Astrocyte (in vitro differentiated cells and primary cell): ENCODE measurements at regions not wholly inside any gene's neighbourhood (a gene's known extent, or its start where the extent isn't known, plus 50 kb on each side); places are given as distances from the start of the nearest gene placed in this dataset.

ENCODE experiments used
- DNase-seq: peaks from one replicate; pipeline ENCODE4 v3.0.0-alpha.2; 2010; ENCODE audit warnings: low read depth
- FAIRE-seq: peaks from 2 replicates; lab custom pipeline; 2011; peaks lifted over from hg19 to GRCh38; lab: Jason Lieb, UNC
- H2AFZ ChIP-seq: 2 replicates; pipeline ENCODE4 v1.6.0; 2012; ENCODE audit warnings: low read depth, low read length, inconsistent platforms
- H3K27ac ChIP-seq: 2 replicates; pipeline ENCODE4 v1.5.1; 2011; ENCODE audit warnings: low read depth, low read length, inconsistent platforms
- H3K27me3 ChIP-seq: 2 replicates; pipeline ENCODE4 v1.6.0; 2011; ENCODE audit warnings: low read length, inconsistent platforms; ENCODE audit not compliant: insufficient read depth
- H3K36me3 ChIP-seq: 2 replicates; pipeline ENCODE4 v1.5.1; 2011; ENCODE audit warnings: low read length, inconsistent platforms; ENCODE audit not compliant: insufficient read depth
- H3K4me1 ChIP-seq: 2 replicates; pipeline ENCODE4 v1.5.1; 2011; ENCODE audit warnings: low read length, inconsistent platforms; ENCODE audit not compliant: insufficient read depth
- H3K4me2 ChIP-seq: 2 replicates; pipeline ENCODE4 v1.6.0; 2012; ENCODE audit warnings: low read length, inconsistent platforms
- H3K4me3 ChIP-seq: 2 replicates; pipeline ENCODE4 v1.5.1; 2011; ENCODE audit warnings: low read depth, mild to moderate bottlenecking, low read length, inconsistent platforms; ENCODE audit not compliant: insufficient read depth
- H3K79me2 ChIP-seq: 2 replicates; pipeline ENCODE4 v1.6.0; 2012; ENCODE audit warnings: mild to moderate bottlenecking, low read length, inconsistent platforms; ENCODE audit not compliant: insufficient read depth
- H3K9ac ChIP-seq: 2 replicates; pipeline ENCODE4 v1.6.0; 2012; ENCODE audit warnings: mild to moderate bottlenecking, low read length, inconsistent platforms
- H3K9me3 ChIP-seq: 2 replicates; pipeline ENCODE4 v1.5.1; 2012; ENCODE audit warnings: low read depth, mild to moderate bottlenecking, low read length, inconsistent platforms; ENCODE audit not compliant: insufficient read depth
- H4K20me1 ChIP-seq: 2 replicates; pipeline ENCODE4 v1.6.0; 2012; ENCODE audit warnings: low read length, inconsistent platforms; ENCODE audit not compliant: insufficient read depth
- H3K27ac Mint-ChIP-seq: one replicate; pipeline ENCODE4 v1.8.0; 2021; ENCODE audit warnings: mild to moderate bottlenecking, mixed read lengths; ENCODE audit not compliant: unreplicated experiment
- H3K27me3 Mint-ChIP-seq: one replicate; pipeline ENCODE4 v1.8.0; 2021; ENCODE audit warnings: low read depth, mixed read lengths; ENCODE audit not compliant: unreplicated experiment
- H3K36me3 Mint-ChIP-seq: one replicate; pipeline ENCODE4 v1.8.0; 2021; ENCODE audit warnings: low read depth, mixed read lengths; ENCODE audit not compliant: unreplicated experiment
- H3K4me1 Mint-ChIP-seq: one replicate; pipeline ENCODE4 v1.8.0; 2021; ENCODE audit warnings: low read depth, mixed read lengths; ENCODE audit not compliant: unreplicated experiment
- H3K4me3 Mint-ChIP-seq: one replicate; pipeline ENCODE4 v1.8.0; 2021; ENCODE audit warnings: mild to moderate bottlenecking, moderate library complexity, mixed read lengths; ENCODE audit not compliant: unreplicated experiment
- H3K9me3 Mint-ChIP-seq: one replicate; pipeline ENCODE4 v1.8.0; 2021; ENCODE audit warnings: mild to moderate bottlenecking, mixed read lengths; ENCODE audit not compliant: unreplicated experiment
- CTCF ChIP-seq: IDR thresholded peaks from 2 replicates; pipeline ENCODE4 v1.5.1; 2011; ENCODE audit warnings: low read depth, mild to moderate bottlenecking, inconsistent platforms, low read length, moderate library complexity; ENCODE audit not compliant: insufficient read depth
- EZH2 ChIP-seq: IDR thresholded peaks from 2 replicates; pipeline ENCODE4 v1.6.1; 2012; ENCODE audit warnings: mild to moderate bottlenecking, low read length, inconsistent platforms; ENCODE audit not compliant: insufficient read depth

DNA sequence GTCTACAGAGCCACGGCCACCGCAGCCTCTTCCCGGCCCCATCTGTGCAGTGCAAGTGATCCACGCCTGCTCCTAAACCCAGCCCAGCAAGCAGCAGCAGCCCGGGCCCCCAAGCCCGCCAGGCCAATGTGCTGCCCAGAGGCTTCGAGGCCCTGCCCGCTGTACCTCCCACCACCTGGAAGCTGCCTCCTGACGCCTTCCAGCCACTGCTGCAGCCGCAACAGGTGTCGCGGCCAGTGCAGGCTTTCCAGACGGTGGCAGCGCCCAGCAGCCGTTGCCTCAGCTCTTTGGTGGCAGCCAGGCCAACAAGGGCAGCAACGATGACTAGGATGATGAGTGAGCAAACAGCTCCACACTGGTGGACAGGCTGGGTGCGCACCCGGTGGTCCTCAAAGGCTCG, 50.2 kb upstream of the TPM4 start:
- H3K27me3 Mint-ChIP-seq, result peaks cover 5% of the 10 kb centered on the region
- H3K36me3 Mint-ChIP-seq, result no peaks in the 10 kb centered on the region
- H3K9me3 Mint-ChIP-seq, result peaks cover 5% of the 10 kb centered on the region
- no peaks in the 10 kb centered on the region for H4K20me1 ChIP-seq
- H3K4me3 ChIP-seq, result no peak overlapping the region
- H3K27ac Mint-ChIP-seq, result no peak overlapping the region
- no peak overlapping the region for H3K27ac ChIP-seq
- no peak overlapping the region for H3K4me3 Mint-ChIP-seq
- H2AFZ ChIP-seq, result no peak overlapping the region
- no peaks in the 10 kb centered on the region for H3K4me1 Mint-ChIP-seq
- TF ChIP-seq CTCF (no peak), EZH2 (no peak)
- no peak overlapping the region for H3K4me2 ChIP-seq
- no peak overlapping the region for H3K9ac ChIP-seq
- H3K9me3 ChIP-seq, result no peaks in the 10 kb centered on the region
- no peaks in the 10 kb centered on the region for H3K79me2 ChIP-seq
- H3K4me1 ChIP-seq, result no peaks in the 10 kb centered on the region
- H3K36me3 ChIP-seq, result no peaks in the 10 kb centered on the region
- no peaks in the 10 kb centered on the region for H3K27me3 ChIP-seq
- FAIRE-seq, result no peak
- no peak for DNase-seq
